SU-DHL-6 (cell line): ENCODE measurements at regions not wholly inside any gene's neighbourhood (a gene's known extent, or its start where the extent isn't known, plus 50 kb on each side); places are given as distances from the start of the nearest gene placed in this dataset.

ENCODE experiments used
- CTCF ChIP-seq: fragments of 200-600 bp; sonication (generic); IDR thresholded peaks from one replicate; pipeline ENCODE4 v1.5.1; 2017; ENCODE audit warnings: antibody characterized with exemption, mild to moderate bottlenecking, low read length, moderate library complexity; ENCODE audit not compliant: insufficient read depth, poor library complexity, severe bottlenecking
- EZH2phosphoT487 ChIP-seq: fragments of 200-600 bp; sonication (generic), shearing (Covaris generic); conservative IDR thresholded peaks from 2 replicates; pipeline ENCODE4 v1.6.1; 2018; ENCODE audit warnings: mild to moderate bottlenecking, antibody characterized with exemption, low read length, moderate library complexity, mixed read lengths

- no peak for TF ChIP-seq CTCF
- TF ChIP-seq EZH2phosphoT487: no peak
These were observed 144.5 kb downstream of the MEX3B start for GRCh38 chr15:81901319-81901718.
